ENCODE measurements at regions not wholly inside any gene's neighbourhood (a gene's known extent, or its start where the extent isn't known, plus 50 kb on each side); places are given as distances from the start of the nearest gene placed in this dataset.

DNA sequence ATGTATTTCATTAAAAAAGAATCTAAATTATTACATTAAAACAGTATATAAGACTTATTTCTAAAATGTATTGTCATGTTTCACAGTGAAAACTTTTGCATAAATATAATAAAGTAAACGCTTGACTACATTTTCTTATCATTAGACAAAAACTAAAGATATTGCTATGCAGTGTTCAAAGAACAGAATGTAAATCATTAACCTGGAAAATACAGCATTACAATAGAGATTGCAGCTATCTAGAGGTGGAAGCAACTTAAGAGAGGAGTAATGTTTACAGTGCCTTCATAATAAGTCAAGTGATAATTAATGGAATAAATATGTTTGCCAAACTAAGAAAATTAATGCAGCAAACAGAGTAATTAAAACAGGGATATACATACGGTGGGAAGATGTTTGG lies 940.9 kb downstream of the FSTL5 start:
- TF ChIP-seq POLR2AphosphoS5 (IDR thresholded peaks at IDR 0.05), result no peak
- TF ChIP-seq, protein P1, sequence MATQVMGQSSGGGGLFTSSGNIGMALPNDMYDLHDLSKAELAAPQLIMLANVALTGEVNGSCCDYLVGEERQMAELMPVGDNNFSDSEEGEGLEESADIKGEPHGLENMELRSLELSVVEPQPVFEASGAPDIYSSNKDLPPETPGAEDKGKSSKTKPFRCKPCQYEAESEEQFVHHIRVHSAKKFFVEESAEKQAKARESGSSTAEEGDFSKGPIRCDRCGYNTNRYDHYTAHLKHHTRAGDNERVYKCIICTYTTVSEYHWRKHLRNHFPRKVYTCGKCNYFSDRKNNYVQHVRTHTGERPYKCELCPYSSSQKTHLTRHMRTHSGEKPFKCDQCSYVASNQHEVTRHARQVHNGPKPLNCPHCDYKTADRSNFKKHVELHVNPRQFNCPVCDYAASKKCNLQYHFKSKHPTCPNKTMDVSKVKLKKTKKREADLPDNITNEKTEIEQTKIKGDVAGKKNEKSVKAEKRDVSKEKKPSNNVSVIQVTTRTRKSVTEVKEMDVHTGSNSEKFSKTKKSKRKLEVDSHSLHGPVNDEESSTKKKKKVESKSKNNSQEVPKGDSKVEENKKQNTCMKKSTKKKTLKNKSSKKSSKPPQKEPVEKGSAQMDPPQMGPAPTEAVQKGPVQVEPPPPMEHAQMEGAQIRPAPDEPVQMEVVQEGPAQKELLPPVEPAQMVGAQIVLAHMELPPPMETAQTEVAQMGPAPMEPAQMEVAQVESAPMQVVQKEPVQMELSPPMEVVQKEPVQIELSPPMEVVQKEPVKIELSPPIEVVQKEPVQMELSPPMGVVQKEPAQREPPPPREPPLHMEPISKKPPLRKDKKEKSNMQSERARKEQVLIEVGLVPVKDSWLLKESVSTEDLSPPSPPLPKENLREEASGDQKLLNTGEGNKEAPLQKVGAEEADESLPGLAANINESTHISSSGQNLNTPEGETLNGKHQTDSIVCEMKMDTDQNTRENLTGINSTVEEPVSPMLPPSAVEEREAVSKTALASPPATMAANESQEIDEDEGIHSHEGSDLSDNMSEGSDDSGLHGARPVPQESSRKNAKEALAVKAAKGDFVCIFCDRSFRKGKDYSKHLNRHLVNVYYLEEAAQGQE (IDR thresholded peaks at IDR 0.05; ENCODE audit: borderline replicate concordance), result no peak

Measured in neural cell (in vitro differentiated cells).